DND-41 (cell line): ENCODE measurements at regions not wholly inside any gene's neighbourhood (a gene's known extent, or its start where the extent isn't known, plus 50 kb on each side); places are given as distances from the start of the nearest gene placed in this dataset.
A peak's percentile ranks its signal among the peaks of the same experiment; 100 is the strongest.

Experiments
- ATAC-seq: fragments of 200-7000 bp; cut with Tn5 transposase; 3 replicates; pipeline ENCODE4 v1.9.1; 2021; ENCODE audit warnings: low read depth; ENCODE audit not compliant: insufficient read depth
- DNase-seq: peaks from one replicate; pipeline ENCODE4 v3.0.0-alpha.2; 2020
- H2AFZ ChIP-seq: 2 replicates; pipeline ENCODE4 v1.6.0; 2012; ENCODE audit warnings: low read depth, low read length
- H3K27ac ChIP-seq: 2 replicates; pipeline ENCODE4 v1.5.1; 2012; ENCODE audit warnings: low read length, inconsistent platforms
- H3K27me3 ChIP-seq: fragments of 200-600 bp; sonication (generic); 2 replicates; pipeline ENCODE4 v1.6.0; 2012; ENCODE audit warnings: low read length, mild to moderate bottlenecking, inconsistent platforms; ENCODE audit not compliant: insufficient read depth, poor library complexity
- H3K36me3 ChIP-seq: 2 replicates; pipeline ENCODE4 v1.5.1; 2012; ENCODE audit warnings: low read length, inconsistent platforms; ENCODE audit not compliant: insufficient read depth
- H3K4me1 ChIP-seq: 2 replicates; pipeline ENCODE4 v1.5.1; 2012; ENCODE audit warnings: mild to moderate bottlenecking, low read length; ENCODE audit not compliant: insufficient read depth
- H3K4me2 ChIP-seq: 2 replicates; pipeline ENCODE4 v1.6.0; 2012; ENCODE audit warnings: mild to moderate bottlenecking, moderate library complexity, low read length, inconsistent platforms; ENCODE audit not compliant: insufficient read depth
- H3K4me3 ChIP-seq, 2 experiments: fragments of 200-600 bp in 1 of 2; shearing (Covaris generic) in 1 of 2; 2 replicates each; pipeline ENCODE4 v1.5.1; 2012 to 2016; ENCODE audit warnings: inconsistent platforms in 2 of 2, low read length in 2 of 2, mild to moderate bottlenecking in 2 of 2, low read depth in 1 of 2, moderate library complexity in 1 of 2
- H3K79me2 ChIP-seq: 2 replicates; pipeline ENCODE4 v1.6.0; 2012; ENCODE audit warnings: low read length, inconsistent platforms; ENCODE audit not compliant: insufficient read depth
- H3K9ac ChIP-seq: 2 replicates; pipeline ENCODE4 v1.6.0; 2012; ENCODE audit warnings: low read depth, mild to moderate bottlenecking, inconsistent platforms, low read length, moderate library complexity
- H3K9me3 ChIP-seq: 2 replicates; pipeline ENCODE4 v1.5.1; 2012; ENCODE audit warnings: low read length, moderate library complexity, mild to moderate bottlenecking, inconsistent platforms; ENCODE audit not compliant: insufficient read depth, severe bottlenecking
- H4K20me1 ChIP-seq: 2 replicates; pipeline ENCODE4 v1.6.0; 2012; ENCODE audit warnings: low read length; ENCODE audit not compliant: insufficient read depth
- CTCF ChIP-seq: IDR thresholded peaks from 2 replicates; pipeline ENCODE4 v1.5.1; 2012; ENCODE audit warnings: borderline replicate concordance, low read length, moderate library complexity, mild to moderate bottlenecking; ENCODE audit not compliant: poor library complexity, severe bottlenecking; ENCODE audit errors: extremely low read depth
- EZH2 ChIP-seq: IDR thresholded peaks from 3 replicates; pipeline ENCODE4 v1.6.1; 2012; ENCODE audit warnings: borderline replicate concordance, low read depth, mild to moderate bottlenecking, moderate library complexity, low read length, inconsistent platforms; ENCODE audit not compliant: severe bottlenecking

DNA sequence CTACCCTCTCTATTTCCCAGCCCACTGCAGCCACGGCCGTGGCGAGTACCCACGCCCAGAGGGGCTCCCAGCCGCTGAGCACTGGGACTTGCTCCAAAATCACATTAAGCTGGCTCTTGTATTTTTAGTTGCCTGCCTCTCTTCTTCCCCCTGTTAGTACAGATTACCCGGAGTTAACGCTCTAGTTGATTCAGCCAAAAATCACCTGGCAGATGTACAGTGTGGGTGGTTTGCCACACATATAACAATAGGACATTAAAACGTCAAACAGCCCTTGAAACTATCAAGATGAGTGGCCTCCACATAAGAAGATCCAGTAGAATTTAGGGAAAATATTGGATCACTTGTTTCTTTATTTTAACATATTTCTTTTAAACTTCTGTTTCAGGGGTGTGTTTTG, 268.8 kb upstream of the PRDM1 start:
- DNase-seq (no peak), ATAC-seq (no peak)
- no peak overlapping the region for H3K9ac ChIP-seq
- no peak overlapping the region for H3K4me3 ChIP-seq
- no peaks in the 10 kb centered on the region for H4K20me1 ChIP-seq
- no peak for TF ChIP-seq EZH2
- no peak overlapping the region for H3K4me2 ChIP-seq
- H3K27me3 ChIP-seq, result no peaks in the 10 kb centered on the region
- H3K36me3 ChIP-seq, result no peaks in the 10 kb centered on the region
- no peaks in the 10 kb centered on the region for H3K79me2 ChIP-seq
- no peak overlapping the region for H2AFZ ChIP-seq
- no peaks in the 10 kb centered on the region for H3K9me3 ChIP-seq
- no peak overlapping the region; the same call in 1 of the 2 replicates for H3K27ac ChIP-seq
- H3K4me1 ChIP-seq, result peaks cover 55% of the 10 kb centered on the region

DNA sequence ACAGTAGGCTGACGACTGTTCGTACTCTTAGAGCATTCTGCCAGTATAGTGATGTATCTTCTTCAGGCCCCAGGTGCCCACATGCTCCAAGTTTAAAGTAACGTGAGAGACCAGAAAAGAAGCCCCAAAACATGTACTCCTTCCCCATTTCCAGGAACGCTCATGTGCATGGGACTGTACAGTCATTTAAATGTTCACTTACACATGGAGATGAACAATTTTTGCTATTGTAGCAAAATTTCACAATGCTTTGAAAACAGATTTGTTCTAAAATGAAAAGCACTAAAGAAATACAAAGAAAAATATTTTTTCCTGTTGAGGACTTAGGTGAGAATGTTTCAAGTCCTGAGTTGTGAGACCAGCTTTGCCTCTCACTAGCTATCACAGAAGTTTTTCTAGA, 269.3 kb upstream of the PRDM1 start:
- H3K4me2 ChIP-seq, result no peak overlapping the region
- H4K20me1 ChIP-seq, result no peaks in the 10 kb centered on the region
- peaks cover 61% of the 10 kb centered on the region for H3K4me1 ChIP-seq
- no peak overlapping the region for H2AFZ ChIP-seq
- H3K36me3 ChIP-seq, result no peaks in the 10 kb centered on the region
- H3K9ac ChIP-seq, result no peak overlapping the region
- ATAC-seq, result no peak
- H3K27me3 ChIP-seq, result no peaks in the 10 kb centered on the region
- H3K9me3 ChIP-seq, result no peaks in the 10 kb centered on the region
- H3K79me2 ChIP-seq, result no peaks in the 10 kb centered on the region
- no peak overlapping the region for H3K4me3 ChIP-seq
- H3K27ac ChIP-seq, result peak overlapping the region; percentile 74; the same call in 1 of the 2 replicates
- no peak for DNase-seq
- TF ChIP-seq CTCF, result no peak
- TF ChIP-seq EZH2, result no peak

DNA sequence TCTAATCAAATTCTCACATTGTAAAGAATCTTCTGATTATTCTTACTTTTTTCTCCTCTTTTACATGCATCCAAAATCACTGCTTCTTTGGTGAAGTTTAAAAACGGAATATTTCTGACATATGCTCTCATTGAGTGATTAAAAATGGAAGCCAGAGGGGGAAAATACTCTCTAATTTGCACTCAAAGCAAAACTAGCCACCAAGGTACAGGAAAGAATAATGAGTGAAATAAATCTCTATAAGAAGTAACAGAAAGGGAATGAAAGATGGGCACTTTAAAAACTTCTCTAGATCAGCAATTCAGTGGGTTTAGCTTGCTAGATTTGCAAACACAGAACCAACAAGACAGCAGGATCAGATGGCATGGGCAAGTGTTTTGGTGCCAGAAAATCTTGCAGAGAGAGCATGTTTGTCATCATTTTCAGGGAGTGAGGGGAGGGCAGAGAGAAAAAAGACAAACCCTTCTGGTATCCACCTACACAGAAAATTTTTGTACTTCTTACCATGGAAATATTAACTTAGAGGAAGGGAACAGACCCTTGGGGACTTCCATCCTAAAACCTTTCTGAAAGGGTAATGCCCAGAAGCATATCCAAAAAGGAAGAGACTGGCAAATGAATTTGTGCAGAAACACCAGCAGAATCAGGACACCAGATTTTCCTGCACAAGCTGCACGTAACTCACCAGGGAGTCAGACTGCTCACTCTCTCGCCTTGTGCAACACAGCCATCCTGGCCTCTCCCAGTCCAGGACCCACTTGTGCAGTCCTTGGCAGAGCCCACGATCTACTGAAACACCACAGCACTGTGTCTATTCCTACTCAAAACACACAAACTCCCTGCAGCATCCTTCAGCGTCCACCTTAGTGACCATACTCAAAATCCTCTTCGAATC, 270.2 kb upstream of the PRDM1 start:
- no peak overlapping the region for H3K4me2 ChIP-seq
- DNase-seq, result no peak

More for the DNA sequence above, 270.2 kb upstream of the PRDM1 start:
- no peaks in the 10 kb centered on the region for H4K20me1 ChIP-seq
- TF ChIP-seq EZH2, result no peak
- no peak for TF ChIP-seq CTCF
- no peak for ATAC-seq
- H3K36me3 ChIP-seq, result no peaks in the 10 kb centered on the region
- peak overlapping the region; percentile 74 for H3K27ac ChIP-seq
- H3K79me2 ChIP-seq, result no peaks in the 10 kb centered on the region
- H3K27me3 ChIP-seq, result no peaks in the 10 kb centered on the region
- 0 out of 2 replicates have a peak overlapping the region, but pooled peaks have one; percentile 1 for H3K9ac ChIP-seq
- no peak overlapping the region for H2AFZ ChIP-seq
- H3K9me3 ChIP-seq, result no peaks in the 10 kb centered on the region
- peaks cover 67% of the 10 kb centered on the region for H3K4me1 ChIP-seq
- no peak overlapping the region for H3K4me3 ChIP-seq
